NCI-H2196 (cell line): ENCODE measurements at regions not wholly inside any gene's neighbourhood (a gene's known extent, or its start where the extent isn't known, plus 50 kb on each side); places are given as distances from the start of the nearest gene placed in this dataset.
"Not testable (repeated sequence)": the region's sequence is repeated elsewhere in the genome, so short reads cannot be mapped to it uniquely, and the experiment has no call there.

Source experiments
- DNase-seq: peaks from one replicate; lab custom pipeline; 2025; ENCODE audit not compliant: unreplicated experiment; lab: John Stamatoyannopoulos, UW

DNA sequence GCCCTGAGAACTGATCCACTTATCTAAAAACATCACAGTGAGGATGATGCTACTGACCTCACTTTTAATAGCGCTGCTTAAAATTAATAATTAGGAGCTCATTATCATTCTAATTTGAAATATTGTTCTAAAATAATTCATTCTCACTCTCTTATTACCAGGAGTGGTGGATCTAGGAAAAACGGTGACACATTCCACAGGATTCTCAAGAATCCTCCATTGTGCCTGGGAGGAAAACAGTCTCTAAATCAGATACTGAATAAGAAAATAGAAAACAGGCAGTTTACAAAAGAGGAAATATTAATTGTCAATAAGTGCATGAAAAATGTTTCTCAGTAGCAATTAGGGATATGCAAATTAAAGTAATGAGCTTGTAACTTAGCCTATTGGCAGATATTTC, 187.4 kb downstream of the TENT5A start:
- DNase-seq: no peak

DNA sequence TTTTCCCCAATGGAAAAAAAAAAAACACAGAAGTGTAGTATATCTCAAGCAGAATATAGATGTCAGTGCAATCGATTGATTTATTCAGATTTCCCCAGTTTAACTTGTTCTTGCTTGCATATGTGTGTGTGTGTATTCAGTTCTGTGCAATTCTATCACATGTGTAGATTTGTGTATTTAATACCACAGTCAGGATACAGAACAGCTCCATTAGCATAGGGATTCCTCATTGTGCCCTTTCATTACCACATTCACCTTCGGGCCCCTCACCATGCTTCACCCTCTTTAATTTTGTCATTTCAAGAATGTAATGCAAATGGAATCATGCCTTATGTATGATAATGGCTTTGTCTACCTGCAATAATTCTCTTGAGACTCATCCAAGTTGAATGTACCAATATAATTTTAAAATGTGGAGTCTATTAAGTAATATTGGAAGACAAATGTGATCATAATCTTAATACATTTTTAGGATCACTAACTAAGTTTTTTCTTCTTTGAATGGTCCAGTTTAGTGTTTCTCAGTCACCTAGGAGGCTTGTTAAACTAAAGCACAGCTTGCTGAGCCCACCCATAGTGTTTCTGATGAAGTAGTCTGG, 187.9 kb downstream of the TENT5A start:
- DNase-seq: no peak

DNA sequence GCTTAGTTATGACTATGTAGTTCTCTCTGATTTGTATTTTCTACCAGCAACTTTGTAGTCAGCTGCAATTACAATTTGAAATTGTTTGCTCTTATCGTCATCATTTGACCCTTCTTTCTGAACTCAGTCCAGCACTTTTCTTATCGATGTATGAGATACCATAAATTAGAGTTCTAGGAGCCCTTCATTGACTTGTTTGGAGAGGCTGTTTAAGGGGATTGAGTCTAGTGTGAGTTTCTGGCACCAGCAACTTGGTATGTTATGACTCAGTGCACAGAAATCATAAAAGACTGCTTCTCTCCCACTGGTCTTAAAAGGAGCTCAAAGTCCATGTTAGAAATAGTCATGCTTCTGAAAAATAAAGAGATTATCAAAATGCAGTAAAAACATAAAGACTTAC, 190.3 kb downstream of the TENT5A start:
- DNase-seq: peak; percentile 21

DNA sequence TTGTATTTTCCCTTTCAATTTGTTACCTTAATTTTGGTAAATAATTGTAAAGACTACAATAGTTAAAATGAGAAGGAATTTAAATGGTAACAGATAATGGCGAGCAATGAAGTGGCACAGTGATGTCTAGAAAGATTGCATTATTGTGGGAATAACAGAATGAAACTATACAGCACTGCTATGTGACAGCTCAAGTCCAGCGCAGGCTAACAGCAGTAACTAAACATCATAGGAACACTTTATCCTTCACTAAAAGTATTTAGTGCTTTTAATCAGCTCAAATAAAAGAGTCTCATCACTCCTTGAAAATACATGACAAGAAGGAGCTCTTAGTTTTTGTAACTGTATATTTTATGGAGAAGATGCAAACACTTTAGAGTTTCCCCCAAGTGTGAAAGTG, 190.8 kb downstream of the TENT5A start:
- peak; percentile 21 for DNase-seq

DNA sequence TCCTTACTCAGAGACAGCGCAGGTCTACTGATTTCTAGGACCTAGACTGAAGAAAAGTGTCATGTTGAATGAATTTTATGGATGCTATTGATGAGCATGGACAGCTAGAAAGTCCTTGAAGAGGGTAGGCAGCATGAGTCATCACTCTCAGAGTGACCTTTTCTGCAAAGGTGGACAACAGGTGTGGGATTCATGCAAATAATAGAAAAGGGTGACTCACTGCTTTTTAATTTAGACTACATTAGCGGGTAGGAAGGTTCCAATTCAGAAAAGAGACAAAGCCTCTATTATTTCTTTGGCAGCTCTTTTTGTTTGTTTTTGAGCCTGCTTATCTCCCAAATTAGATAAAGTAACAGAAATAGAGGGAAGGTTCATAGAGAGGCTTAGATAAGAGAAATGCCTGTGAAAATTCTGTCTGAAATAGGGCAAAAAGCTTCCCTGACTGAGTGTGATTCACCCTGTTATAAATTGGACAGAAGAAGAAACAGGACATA, 191.4 kb downstream of the TENT5A start:
- DNase-seq: peak; percentile 67

DNA sequence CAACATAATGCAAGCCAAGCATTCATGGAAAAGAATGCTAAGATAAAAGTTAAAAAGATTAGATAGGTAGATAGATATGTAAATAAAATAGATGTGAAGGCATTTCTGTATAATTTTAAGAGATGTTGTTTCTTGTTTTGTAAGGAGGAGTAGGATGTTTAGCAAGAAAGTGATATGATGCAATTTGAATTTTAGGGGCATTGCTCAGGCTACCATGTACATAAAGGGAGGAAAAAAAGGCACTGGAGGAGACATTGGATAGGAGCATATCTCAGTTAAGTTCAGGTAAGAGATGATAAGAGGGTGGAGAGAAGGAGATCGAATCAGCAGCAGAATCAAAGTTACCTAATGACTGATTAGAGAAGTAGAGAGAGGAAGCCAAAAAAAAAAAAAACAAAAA, 194.7 kb downstream of the TENT5A start:
- DNase-seq: no peak

DNA sequence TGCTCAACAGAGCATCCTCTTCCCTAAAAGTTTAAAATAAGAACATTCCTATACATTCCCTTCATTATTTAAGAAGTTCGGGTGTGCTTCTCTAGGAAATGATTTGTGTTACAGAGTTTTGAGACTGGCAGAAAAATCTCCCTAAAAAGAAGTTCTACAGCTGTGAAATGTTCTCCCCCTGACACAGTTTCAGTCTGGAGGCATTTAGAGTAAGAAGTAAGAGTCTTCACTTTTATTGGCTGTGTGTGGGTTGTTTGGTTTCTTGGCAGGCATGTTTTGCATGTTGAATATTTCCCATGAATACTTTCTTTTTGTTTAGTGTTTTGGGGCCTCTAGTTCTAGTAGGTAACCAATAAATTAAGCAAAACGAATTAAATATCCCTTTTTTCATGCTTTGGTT, 195.9 kb downstream of the TENT5A start:
- DNase-seq: no peak

DNA sequence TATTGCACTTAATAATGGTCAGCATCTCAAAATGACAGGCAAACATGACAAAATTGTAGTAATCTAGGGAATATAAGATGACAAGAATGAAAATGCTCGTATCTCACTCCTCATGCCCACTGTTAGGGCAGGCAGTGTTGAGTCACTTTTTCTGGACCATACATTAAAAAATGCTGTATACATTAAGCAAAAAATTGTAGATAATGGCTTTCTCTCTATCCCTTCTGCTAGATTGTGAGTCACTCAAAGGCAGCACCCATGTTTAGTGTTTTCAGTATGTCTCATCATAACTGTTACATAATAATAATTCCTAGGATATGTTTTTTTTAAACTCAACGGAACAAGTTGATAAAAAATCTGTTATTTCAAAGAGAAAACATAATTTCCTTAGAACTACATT, 199.3 kb downstream of the TENT5A start:
- no peak for DNase-seq

DNA sequence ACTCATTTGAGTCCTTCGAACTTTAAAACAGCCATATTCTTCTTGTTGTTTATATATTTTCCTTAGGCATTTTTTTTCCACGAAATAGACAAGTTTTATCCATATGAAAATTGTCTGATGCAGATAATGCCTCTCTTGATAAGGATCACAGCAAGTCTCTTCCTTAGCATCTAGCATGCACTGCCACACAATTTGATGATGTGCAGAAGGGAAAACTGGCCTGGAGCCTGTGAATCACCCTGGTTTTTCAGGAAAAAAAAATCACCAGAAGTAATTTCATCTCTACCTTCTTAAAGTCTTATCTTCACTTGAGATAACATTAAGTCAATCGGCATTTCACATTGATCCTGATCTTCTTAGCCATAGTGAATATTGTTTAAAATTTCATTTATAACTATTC, 199.8 kb downstream of the TENT5A start:
- DNase-seq: no peak

DNA sequence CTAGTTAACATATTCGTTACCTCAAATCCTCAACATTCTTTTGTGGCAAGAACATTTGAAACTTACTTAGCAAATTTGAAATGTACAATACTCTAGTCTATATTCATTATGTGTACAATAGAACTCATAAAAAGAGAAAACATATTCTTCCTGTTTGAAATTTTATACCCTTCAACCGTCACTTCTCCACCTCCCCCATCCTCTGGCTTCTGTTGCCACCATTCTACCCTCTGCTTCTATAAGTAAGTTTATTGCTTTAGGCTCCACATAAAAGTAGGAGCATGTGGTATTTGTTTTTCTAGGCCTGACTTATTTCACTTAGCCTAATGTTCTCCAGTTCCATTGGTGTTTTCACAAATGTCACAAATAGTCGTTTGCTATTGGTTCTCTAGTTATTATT, 205.3 kb downstream of the TENT5A start:
- no peak for DNase-seq

DNA sequence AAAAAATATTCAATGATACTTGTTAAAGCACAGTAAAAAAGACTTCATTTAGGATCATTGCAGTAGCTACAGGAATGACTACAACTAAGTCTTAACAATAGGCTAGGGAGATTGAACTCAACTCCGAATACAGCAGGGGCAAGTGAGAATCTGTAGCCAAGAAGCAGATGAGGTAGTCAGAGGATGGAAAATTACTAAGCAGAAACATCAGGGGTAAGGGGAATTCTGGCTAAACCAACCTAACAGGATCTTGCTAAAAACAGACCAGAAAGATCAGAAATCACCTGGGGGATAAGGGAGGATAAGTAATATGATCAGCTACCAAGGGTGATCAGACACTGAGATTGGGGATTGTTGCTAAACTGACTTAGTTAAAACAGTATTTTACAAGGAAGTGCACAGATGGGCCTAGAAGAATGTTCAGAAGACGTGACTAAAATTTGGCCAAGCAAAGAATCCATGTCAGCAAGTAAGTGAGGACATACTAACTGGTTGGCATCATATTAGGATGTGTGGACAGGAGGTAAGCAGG, 217.5 kb downstream of the TENT5A start:
- DNase-seq: no peak

DNA sequence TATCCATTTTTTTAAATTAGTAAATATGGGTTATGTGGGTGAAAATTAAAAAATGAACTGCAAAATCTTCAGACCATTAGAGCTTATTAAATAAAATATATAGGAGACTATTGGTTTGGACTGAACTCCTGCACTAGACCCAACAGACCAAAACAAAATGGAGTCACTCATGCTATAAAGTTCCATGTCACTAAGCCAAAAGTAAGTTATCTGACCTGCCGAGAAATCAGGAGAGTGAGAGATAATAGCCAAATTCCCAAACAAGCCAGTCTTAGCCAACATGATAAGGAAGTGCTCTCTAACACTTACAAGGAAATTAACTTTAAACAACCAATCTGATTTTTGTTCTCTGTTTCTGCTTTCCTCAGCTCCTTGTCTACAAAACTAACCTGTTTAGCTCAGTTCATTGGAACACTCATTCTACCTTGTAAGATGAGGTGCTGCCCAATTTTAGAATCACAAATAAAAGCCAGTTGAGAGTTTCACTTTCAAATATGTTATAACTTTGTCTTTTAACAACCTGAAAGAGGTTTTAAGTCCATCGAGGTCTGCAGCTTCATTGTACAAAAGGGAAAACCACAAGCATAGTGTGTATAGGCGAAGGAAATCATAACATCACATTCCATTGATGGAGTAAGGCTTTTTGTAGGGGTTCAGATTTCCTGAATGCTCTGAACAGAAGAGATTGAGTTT, 220.5 kb downstream of the TENT5A start:
- DNase-seq: no peak

DNA sequence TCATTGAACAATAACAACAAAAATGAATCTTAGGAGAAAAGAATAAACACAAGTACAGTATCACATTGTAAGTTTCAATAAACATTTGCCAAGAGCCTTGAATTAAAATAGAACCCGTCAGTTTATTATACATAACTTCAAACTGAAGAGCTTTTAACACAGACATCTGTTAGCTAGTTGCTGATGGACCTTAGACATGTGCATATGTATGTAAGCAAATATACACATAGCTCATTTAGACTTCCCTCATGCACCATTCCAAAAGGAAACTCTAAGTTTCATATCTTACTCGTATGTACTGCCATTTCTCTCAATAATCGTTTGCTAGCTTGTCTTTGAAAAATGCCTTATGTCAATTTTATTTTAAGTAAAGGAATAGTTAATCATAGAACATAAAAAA, 235.0 kb downstream of the TENT5A start:
- DNase-seq: no peak

DNA sequence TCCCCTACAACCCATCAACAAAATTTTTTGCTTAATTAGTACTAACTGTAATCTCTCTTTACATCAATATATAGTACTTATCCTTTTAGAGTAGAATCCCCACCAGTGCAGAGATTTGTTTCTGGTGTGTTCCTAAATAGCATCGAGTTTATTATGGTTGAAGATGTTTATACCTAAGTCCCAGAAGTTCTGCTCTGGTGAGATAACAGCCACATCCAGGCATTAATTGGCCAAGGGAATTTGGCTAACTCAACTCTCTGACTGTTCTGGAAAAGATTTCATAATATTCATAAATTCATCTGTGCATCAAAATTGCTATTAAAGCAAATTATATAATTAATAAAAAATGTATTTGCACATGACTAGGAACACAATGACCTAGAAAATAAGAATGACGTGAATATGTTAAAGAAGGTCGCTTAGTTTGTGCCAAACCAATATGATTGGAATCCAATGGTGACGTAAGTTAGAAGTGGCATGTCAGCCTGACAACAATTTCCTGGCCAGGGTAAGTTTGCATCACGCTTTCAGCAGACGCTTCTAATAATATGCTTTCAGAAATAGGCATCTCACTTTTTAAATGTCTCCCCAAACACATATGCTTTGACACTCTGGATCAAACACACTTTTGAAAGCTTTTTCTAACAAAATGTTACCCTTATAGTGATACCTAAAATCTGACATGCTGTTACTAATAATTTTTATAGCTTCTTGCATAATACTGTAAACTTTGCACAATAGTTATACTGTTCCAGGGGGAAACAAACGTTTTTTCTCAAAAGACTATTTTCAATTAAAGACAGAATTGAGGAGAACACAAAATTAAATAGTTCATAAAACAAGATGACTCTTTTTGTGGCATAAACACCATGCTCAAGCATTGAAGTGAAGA, 236.7 kb downstream of the TENT5A start:
- DNase-seq: no peak

DNA sequence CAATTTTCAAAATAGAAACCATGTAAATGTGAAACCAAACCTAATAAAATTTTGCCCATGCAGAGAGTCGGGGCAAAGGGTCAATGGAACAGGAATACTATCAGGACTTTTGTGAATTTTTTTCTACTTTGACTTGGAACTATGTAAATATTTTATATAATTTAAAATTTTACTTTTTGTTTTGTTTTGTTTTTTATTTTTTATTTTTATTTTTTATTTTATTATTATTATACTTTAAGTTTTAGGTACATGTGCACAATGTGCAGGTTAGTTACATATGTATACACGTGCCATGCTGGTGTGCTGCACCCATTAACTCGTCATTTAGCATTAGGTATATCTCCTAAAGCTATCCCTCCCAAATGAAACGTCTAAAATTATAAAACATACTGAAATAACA, 238.3 kb downstream of the TENT5A start:
- DNase-seq: not testable (repeated sequence)

DNA sequence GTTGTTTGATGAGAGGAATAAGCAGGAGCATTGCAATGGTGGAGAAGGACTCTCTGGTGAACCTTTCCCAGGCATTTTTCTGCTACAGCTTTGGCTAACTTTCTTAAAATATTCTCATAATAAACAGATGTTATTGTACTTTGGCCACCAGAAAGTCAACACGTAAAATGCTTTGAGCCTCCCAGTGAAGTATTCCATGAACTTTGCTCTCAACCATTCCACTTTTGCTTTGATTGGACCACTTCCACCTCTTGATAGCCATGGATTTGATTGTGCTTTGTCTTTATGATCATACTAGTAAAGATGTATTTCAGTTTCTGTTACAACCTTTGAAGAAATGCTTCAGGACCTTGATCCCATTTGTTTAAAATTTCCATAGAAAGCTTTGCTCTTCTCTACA, 241.1 kb downstream of the TENT5A start:
- no peak for DNase-seq

DNA sequence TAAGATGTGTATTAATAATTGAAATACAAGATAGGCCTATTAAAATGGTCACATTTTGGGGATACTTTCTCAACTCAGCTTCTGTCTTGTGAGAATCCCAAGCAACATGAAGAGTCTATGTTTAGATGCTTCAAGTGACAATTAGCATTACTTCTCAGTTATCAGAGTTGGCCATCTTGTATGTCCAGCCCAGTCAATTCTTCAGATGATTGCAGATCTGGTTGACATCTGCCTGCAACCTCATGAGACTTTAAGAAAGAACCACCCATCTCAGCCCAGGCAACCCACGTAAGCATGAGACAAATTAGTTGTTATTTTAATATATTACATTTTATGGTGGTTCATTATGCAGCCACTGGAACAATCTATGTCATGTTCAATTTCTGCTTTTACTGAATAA, 256.5 kb downstream of the TENT5A start:
- DNase-seq: no peak

DNA sequence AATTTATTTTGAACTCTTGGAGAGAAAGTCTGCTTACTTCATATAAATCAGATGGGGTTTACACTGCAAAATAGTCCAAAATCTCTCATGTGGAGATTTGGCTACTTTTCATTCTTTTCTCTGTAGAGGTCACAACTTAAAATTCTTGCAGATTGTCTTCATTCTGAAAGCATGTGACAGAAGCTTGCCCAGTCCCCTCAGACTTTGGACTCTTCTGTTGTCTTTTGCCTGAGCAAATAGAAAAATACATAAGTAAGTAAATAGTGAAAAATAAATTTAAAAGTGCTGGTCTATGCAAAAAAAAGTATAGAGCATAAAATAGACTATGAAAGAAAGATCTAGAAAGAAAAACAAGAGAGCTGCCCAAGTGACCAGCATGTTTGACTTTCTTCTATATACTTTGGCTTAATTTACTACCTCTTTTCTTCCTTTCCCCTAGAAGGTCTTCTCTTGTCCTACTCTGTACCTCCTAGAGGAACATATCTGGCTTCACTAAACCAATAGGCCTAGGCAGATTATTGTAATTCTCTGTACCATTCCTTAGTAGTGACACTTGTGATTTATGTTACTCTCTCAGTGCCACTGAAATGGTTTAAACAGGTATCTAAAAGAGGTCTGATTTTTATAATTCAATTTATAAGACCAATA, 260.9 kb downstream of the TENT5A start:
- no peak for DNase-seq

DNA sequence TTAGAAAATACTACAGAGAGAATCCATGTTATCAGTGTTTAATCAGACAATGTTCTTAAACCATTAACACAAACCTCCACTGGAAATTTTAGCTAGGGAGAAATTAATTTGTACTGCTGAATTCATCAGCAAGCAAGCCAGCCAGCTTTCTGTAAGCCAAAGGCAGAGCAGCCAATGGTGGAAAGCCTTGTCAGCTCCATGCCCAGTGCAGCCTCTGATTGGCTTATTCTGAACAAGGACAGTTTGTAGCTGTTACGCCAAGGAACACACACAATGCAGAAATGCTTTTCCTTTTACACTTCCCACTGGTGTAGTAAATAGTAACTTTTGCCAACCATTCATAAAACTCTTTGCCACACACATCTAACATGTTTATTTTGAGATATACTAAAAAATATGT, 265.0 kb downstream of the TENT5A start:
- no peak for DNase-seq

DNA sequence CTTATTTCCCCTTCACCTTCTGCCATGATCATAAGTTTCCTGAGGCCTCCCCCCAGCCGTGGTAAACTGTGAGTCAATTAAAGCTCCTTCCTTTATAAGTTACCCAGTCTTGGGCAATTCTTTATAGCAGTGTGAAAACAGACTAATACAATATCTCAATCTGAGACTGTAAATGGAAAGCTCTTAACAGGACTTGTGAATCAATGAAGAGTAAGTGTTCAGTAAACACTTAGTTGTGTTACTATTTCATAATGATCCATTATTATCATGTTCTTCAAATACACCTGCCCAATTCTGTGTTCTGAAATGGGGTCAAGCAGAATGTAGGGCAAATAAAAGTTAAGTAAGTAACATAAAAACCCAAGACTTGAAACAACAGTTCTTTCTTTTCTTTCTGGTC, 266.2 kb downstream of the TENT5A start:
- DNase-seq: no peak

DNA sequence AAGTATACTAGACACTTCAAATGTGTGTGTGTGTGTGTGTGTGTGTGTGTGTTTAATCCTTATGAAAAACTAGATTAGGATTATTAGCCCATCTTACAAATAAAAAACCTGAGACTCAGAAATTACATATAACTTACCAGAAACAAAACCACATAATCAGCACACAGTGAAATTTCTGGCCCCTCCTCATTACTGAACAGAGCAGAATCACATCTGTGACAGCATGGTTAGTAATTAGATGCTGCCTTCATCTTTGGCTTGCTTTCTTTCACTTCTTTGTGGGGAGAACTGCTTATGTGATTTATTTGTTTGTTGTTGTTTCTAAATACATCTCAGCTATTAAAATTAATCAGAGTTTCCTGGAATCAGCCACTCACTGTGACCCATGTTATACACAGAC, 267.1 kb downstream of the TENT5A start:
- no peak for DNase-seq
